ENCODE measurements at regions not wholly inside any gene's neighbourhood (a gene's known extent, or its start where the extent isn't known, plus 50 kb on each side); places are given as distances from the start of the nearest gene placed in this dataset.
"Not testable (repeated sequence)": the region's sequence is repeated elsewhere in the genome, so short reads cannot be mapped to it uniquely, and the experiment has no call there.

- no peak for DNase-seq (ENCODE audit: low read depth in 2 of 2)
These were observed 63.7 kb upstream of the SYT4 start for GRCh38 chr18:43341014-43341413.

- DNase-seq (ENCODE audit: low read depth in 2 of 2), result no peak
These were observed 72.9 kb upstream of the SYT4 start for GRCh38 chr18:43350176-43350575.

- no peak for DNase-seq (ENCODE audit: low read depth in 2 of 2)
These were observed 87.2 kb upstream of the SYT4 start for GRCh38 chr18:43364535-43364934.

- no peak for DNase-seq (ENCODE audit: low read depth in 2 of 2)
These were observed 90.6 kb upstream of the SYT4 start for GRCh38 chr18:43367895-43368294.

- DNase-seq (ENCODE audit: low read depth in 2 of 2), result not testable (repeated sequence)
These were observed 92.0 kb upstream of the SYT4 start for GRCh38 chr18:43369311-43369710.

- DNase-seq (ENCODE audit: low read depth in 2 of 2), result no peak
These were observed 95.5 kb upstream of the SYT4 start for GRCh38 chr18:43372773-43373172.

- DNase-seq (ENCODE audit: low read depth in 2 of 2), result no peak
These were observed 102.9 kb upstream of the SYT4 start for GRCh38 chr18:43380104-43380672.

- DNase-seq (ENCODE audit: low read depth in 2 of 2), result no peak
These were observed 105.5 kb upstream of the SYT4 start for GRCh38 chr18:43382641-43383403.

- no peak for DNase-seq (ENCODE audit: low read depth in 2 of 2)
These were observed 111.9 kb upstream of the SYT4 start for GRCh38 chr18:43389163-43389562.

DNA sequence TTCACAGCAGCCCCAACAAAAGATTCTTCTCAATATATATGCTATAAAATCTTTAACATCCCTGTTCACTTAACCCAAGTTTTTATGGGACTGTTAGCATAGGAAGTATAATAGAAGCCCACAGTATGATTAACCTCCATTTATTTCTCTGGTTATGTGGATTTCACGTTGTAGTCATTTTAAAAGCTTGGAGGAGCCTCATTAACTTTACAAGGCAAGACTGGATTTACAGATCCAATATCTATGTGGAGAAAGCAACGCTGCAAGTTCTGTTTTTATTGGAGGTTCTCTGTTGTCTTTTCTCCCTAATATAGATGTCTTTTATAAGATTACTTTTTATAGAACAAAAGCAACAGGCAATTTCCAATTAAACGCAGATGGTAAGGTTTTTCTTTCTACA is 114.9 kb upstream of the SYT4 start:
- no peak for DNase-seq (ENCODE audit: low read depth in 2 of 2)

- no peak for DNase-seq (ENCODE audit: low read depth in 2 of 2)
These were observed 115.9 kb upstream of the SYT4 start for GRCh38 chr18:43393174-43393573.

DNA sequence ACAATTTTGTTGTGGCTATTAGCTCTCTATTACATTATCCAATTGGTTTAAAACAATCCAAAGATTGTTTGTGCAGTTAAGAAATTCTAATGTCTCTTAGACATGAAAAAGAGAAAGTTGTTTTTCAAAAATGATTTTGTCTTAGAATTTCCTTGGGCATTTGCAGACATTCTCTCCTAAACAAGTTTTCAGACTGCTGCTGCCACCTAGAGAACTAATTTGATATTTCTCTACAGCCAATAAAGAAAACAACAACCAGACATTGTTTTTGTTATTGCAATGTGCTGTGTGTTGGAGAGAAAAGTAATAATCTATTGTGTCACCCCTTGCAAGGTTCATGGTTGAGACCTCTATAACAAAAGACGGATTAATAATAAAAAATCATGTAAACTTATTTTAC is 119.0 kb upstream of the SYT4 start:
- DNase-seq (ENCODE audit: low read depth in 2 of 2), result no peak

DNA sequence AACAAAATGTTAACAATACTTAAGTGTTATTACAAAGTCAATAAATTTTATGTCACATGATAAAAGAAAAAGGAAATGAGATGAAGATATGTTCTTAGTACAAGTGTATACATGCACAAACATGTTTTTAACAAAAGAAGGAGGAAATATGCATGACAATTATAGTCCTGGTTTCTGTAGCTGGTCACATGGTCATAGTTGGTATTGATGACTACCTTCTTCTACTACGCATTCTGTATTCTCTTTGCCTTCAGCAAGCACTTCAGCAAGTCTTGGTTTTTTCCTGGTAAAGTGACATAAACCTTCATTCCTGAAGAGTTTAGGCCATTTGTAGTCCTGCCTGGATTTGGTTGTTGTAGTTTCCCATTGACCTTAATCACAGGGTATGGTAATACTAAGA is 121.3 kb upstream of the SYT4 start:
- no peak for DNase-seq (ENCODE audit: low read depth in 2 of 2)

DNA sequence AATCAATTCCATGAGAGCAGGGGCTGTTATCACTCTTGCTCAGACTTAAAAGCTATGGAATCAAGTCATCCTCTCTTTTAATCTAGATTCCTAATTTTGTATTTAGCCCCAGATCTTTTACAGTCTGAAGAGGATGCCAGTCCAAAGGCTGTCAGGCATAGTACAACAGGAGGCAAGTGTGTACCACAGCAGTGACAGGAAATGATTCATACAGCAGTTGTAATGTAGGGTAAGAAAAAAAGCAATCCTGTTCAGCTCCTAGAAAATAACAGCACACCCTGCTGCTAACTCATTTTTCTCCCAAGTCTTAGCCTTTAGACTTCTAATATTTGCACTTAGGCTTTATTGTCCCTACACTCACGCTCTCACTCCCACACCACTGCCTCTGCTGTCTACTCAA is 127.8 kb upstream of the SYT4 start:
- DNase-seq (ENCODE audit: low read depth in 2 of 2), result no peak

DNA sequence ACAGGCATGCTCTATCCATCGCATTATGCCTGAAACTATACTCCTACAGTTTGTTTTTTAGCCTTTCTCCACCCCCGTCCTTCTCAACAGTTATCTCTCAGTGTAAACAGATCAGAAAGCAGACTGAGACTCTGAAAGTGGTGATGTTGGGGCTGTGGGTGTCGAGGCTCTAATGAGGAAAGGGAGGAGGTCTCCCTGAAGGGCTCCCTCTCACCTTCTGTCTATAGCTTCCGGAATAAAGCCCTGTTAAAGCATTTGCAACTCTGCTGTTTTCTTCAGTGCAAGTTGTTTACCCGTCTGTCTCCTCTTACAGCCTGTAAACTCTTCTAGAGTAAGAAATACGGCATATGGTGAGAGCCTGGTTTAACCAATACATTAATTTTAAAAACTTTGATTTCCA is 136.7 kb upstream of the SYT4 start:
- no peak for DNase-seq (ENCODE audit: low read depth in 2 of 2)

DNA sequence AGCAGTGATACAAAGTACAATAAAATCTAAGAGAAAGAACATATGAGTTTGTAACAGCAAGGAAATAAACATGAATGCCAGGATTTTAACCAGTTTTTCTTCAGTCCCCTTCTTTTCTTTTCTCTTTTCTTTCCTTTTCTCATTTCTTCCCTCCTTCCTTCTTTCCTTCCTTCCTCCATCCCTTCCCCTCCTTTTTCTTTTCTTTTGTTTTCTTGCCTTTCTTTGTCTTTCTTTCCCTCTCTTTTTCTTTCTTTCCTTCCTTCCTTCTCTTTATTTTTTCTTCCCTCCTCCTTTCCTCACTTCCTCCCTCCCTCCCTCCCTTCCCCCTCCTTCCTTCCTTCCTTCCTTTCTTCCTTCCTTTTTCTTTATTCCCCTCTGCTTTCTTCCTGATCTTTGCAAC is 142.8 kb upstream of the SYT4 start:
- no peak for DNase-seq (ENCODE audit: low read depth in 2 of 2)

- no peak for DNase-seq (ENCODE audit: low read depth in 2 of 2)
These were observed 143.7 kb upstream of the SYT4 start for GRCh38 chr18:43420950-43421349.

DNA sequence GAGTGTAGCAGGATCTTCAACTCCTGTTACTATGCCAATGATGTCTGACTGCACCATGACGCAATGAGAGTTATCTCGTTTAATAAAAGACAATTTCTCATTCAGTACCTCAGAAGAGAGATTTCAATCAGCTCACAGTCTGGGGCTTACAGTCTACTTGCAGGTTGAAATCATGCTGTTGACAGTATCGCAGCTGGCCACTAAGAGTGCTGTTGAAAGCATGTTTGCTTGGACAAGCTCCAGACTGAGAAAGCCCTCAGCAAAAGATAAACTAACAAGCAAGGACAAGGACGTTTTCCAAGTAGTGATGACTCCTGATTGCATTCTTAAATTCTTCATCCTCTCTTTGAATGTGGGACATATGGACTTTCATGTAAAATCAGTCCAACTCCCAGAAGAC is 145.2 kb upstream of the SYT4 start:
- DNase-seq (ENCODE audit: low read depth in 2 of 2), result no peak

DNA sequence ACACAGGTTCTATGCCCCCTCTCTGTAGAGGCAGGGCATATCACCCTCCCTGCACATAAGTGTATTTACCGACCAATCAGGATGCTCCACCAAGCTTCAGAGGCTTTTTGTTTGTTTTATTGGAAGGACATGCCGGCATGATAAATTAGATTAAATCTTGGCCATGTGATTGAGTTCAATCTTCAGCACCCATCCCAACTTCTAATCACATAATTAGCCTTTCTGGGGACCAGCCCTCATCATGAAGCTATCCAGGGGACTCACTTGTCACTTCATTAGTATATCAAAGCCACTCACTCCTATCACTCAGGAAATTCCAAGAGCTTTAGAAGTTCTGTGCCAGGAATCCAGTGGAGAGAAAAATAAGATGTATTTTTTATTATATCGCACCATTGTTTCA is 158.6 kb upstream of the SYT4 start:
- DNase-seq (ENCODE audit: low read depth in 2 of 2), result no peak

GRCh38 chr18:43442131-43442530 is 164.8 kb upstream of the SYT4 start:
- DNase-seq (ENCODE audit: low read depth in 2 of 2), result no peak

- DNase-seq (ENCODE audit: low read depth in 2 of 2), result no peak
These were observed 165.3 kb upstream of the SYT4 start for GRCh38 chr18:43442571-43442970.

GRCh38 chr18:43465483-43465882 is 188.2 kb upstream of the SYT4 start:
- no peak for DNase-seq (ENCODE audit: low read depth in 2 of 2)

DNA sequence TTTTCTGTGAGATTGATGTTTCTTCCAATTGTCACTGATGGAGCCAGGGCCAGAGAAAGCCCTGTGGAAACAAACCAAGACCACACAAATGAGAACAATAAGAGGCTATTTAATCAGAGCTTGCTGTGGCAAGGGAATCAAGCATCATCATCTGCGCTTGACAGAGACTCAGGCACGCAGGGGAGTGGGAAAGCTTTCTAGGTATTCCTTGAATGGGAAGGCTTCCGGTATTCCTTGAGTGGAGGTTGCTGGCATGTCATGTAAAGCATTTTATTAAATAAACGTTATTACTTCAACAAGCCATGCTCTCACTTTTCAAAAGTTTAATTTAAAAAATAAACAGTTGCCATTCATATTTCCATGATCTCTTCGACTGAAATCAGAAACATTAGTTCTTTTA is 194.6 kb upstream of the SYT4 start:
- DNase-seq (ENCODE audit: low read depth in 2 of 2), result no peak

DNA sequence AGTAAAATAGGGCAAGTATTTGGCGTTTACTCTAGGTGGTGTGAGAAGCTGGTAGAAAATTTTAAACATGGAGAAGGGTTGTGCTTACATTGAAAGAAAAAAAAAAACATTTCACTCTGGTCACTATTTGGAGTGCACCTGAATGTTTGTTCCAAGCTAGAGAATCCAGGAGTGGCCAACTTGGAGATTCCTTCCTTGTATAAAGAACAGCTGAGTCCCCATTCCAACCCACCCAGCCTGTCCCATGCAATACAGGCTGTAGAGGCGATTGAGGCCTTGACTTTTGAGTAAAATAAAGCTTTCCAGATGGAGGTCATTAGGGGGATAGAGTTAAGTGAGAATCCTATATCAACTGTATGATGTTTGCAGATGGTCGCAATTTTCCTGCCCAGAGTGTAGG is 203.8 kb upstream of the SYT4 start:
- no peak for DNase-seq (ENCODE audit: low read depth in 2 of 2)

Measured in activated CD8-positive, alpha-beta memory T cell treated with anti-CD3 and anti-CD28 coated beads for 4 hours (primary cell).